ENCODE measurements at regions not wholly inside any gene's neighbourhood (a gene's known extent, or its start where the extent isn't known, plus 50 kb on each side); places are given as distances from the start of the nearest gene placed in this dataset.

DNA sequence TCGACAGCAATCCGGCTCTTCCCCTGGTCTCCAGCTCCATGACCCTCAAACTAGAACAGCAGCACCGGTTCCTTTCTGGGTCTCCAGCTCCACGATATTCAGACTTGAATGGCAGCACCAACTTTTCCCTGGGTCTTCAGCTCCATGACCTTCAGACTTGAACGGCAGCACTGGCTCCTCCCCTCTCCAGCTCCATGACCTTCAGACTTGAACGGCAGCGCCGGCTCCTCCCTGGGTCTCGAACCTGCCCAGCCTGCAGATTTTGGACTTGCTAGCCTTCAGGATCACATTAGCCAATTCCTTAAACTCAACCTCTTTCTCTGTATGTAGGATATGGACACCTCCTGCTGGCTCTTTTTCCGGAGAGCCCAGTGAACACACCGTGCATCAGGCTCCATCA, 350.9 kb downstream of the PREX1 start:
- TF ChIP-seq RAD21 (IDR thresholded peaks at IDR 0.05; ENCODE audit: low read depth) (no peak), MAX (IDR thresholded peaks at IDR 0.05) (no peak), REST (IDR thresholded peaks at IDR 0.05; ENCODE audit: low read depth) (no peak), YY1 (IDR thresholded peaks at IDR 0.05; ENCODE audit: low read depth) (no peak), CEBPB (IDR thresholded peaks at IDR 0.05) (no peak), TCF12 (IDR thresholded peaks at IDR 0.05; ENCODE audit: low read depth) (no peak), EP300 (IDR thresholded peaks at IDR 0.05; ENCODE audit: borderline replicate concordance) (no peak), TAF1 (IDR thresholded peaks at IDR 0.05; ENCODE audit: low read depth) (no peak), ZBTB7A (IDR thresholded peaks at IDR 0.05; ENCODE audit: low read depth) (no peak), FOXM1 (IDR thresholded peaks at IDR 0.05; ENCODE audit: borderline replicate concordance, low read depth) (no peak), USF1 (IDR thresholded peaks at IDR 0.05) (no peak), EGR1 (IDR thresholded peaks at IDR 0.05) (no peak), CREB1 (IDR thresholded peaks at IDR 0.05; ENCODE audit: low read depth) (no peak)

All from Ishikawa (cell line).